Bronchial epithelial cell (primary cell): ENCODE measurements at regions not wholly inside any gene's neighbourhood (a gene's known extent, or its start where the extent isn't known, plus 50 kb on each side); places are given as distances from the start of the nearest gene placed in this dataset.

Experiments used
- DNase-seq: peaks from one replicate; pipeline ENCODE4 v3.0.0-alpha.2; 2010; ENCODE audit warnings: low read depth
- FAIRE-seq: peaks from 2 replicates; lab custom pipeline; 2011; peaks lifted over from hg19 to GRCh38; lab: Jason Lieb, UNC
- H3K27me3 ChIP-seq: 2 replicates; pipeline ENCODE4 v1.5.1; 2011; ENCODE audit warnings: low read length; ENCODE audit not compliant: control insufficient read depth, insufficient read depth
- H3K36me3 ChIP-seq: 2 replicates; pipeline ENCODE4 v1.5.1; 2011; ENCODE audit warnings: low read length; ENCODE audit not compliant: control insufficient read depth, insufficient read depth
- H3K4me3 ChIP-seq: 2 replicates; pipeline ENCODE4 v1.5.1; 2011; ENCODE audit warnings: mild to moderate bottlenecking, low read depth, low read length, control low read depth
- CTCF ChIP-seq: IDR thresholded peaks from 2 replicates; pipeline ENCODE4 v1.5.1; 2011; ENCODE audit warnings: mild to moderate bottlenecking, moderate library complexity, low read length, control low read depth, inconsistent platforms; ENCODE audit not compliant: insufficient read depth, severe bottlenecking

- no peak for TF ChIP-seq CTCF
- H3K27me3 ChIP-seq, result no peaks in the 10 kb centered on the region
- DNase-seq (no peak), FAIRE-seq (no peak)
- no peaks in the 10 kb centered on the region for H3K36me3 ChIP-seq
- no peak overlapping the region for H3K4me3 ChIP-seq
These were observed 139.4 kb upstream of the HDAC4 start for GRCh38 chr2:239540174-239540573.

- Histone ChIP-seq H3K4me3 (no peak overlapping the region), H3K27me3 (no peaks in the 10 kb centered on the region), H3K36me3 (no peaks in the 10 kb centered on the region)
- no peak for TF ChIP-seq CTCF
- DNase-seq (no peak), FAIRE-seq (no peak)
These were observed 138.9 kb upstream of the HDAC4 start for GRCh38 chr2:239539776-239540100.

GRCh38 chr2:239539083-239539775, 138.4 kb upstream of the HDAC4 start:
- TF ChIP-seq CTCF, result no peak
- Histone ChIP-seq H3K27me3 (no peaks in the 10 kb centered on the region), H3K36me3 (no peaks in the 10 kb centered on the region), H3K4me3 (no peak overlapping the region)
- DNase-seq (no peak), FAIRE-seq (no peak)

- FAIRE-seq, result no peak
These were observed 137.7 kb upstream of the HDAC4 start for GRCh38 chr2:239538357-239539052.

GRCh38 chr2:239537633-239538356, 137.0 kb upstream of the HDAC4 start:
- TF ChIP-seq CTCF, result no peak
- H3K27me3 ChIP-seq, result no peaks in the 10 kb centered on the region
- no peak for DNase-seq
- H3K36me3 ChIP-seq, result no peaks in the 10 kb centered on the region
- H3K4me3 ChIP-seq, result no peak overlapping the region
- no peak for FAIRE-seq

More at GRCh38 chr2:239538357-239539052, 137.7 kb upstream of the HDAC4 start:
- Histone ChIP-seq H3K27me3 (no peaks in the 10 kb centered on the region), H3K36me3 (no peaks in the 10 kb centered on the region), H3K4me3 (no peak overlapping the region)
- DNase-seq, result no peak
- no peak for TF ChIP-seq CTCF
